ENCODE measurements at regions not wholly inside any gene's neighbourhood (a gene's known extent, or its start where the extent isn't known, plus 50 kb on each side); places are given as distances from the start of the nearest gene placed in this dataset.

DNA sequence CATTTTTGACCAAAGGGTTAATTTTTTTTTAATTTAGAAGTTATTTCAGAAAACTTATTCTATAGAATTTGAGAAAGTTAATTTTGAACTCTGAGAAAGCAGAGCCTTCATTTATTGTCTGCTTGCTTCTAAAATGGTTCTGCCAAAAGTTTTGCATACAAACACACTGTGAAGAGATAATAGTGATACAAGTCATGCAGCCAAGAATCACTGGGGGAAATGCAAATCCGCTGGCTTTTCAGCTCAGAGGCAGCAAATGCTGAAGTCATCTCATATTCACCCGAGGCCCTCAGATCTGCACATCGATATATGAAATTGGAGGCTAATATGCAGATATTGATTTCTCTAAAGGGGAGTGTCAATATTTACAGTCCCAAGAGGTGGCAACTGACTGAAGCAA lies 186.2 kb downstream of the KIT start:
- Histone ChIP-seq H2BK120ac (ENCODE audit: low read depth, low read length, poor library complexity, severe bottlenecking) (no peak overlapping the region), H3T11ph (ENCODE audit: low read length) (no peak overlapping the region), H2BK15ac (ENCODE audit: low read depth, low read length) (no peak overlapping the region), H3K79me1 (ENCODE audit: insufficient read depth, low read depth, low read length, poor library complexity, severe bottlenecking) (no peaks in the 10 kb centered on the region), H3K18ac (ENCODE audit: insufficient read length, low read depth, low read length) (no peak overlapping the region), H2BK5ac (ENCODE audit: insufficient read length, low read length) (no peak overlapping the region), H3K9ac (ENCODE audit: extremely low read depth, insufficient read length, low read length) (no peak overlapping the region), H3K56ac (ENCODE audit: insufficient read length, low read depth, low read length) (no peak overlapping the region), H4K8ac (replicated peaks; ENCODE audit: insufficient read length, low read depth, low read length) (no peak overlapping the region), H3K9me3 (ENCODE audit: control insufficient read depth, low read depth, low read length) (no peaks in the 10 kb centered on the region), H2BK20ac (ENCODE audit: low read depth, low read length, poor library complexity, severe bottlenecking) (no peak overlapping the region), H2AFZ (ENCODE audit: low read length) (no peak overlapping the region), H4K5ac (ENCODE audit: insufficient read length, low read depth, low read length) (no peak overlapping the region), H3K27ac (ENCODE audit: insufficient read length, low read depth, low read length) (no peak overlapping the region), H4K91ac (ENCODE audit: insufficient read length, low read depth, low read length) (no peak overlapping the region), H3K27me3 (ENCODE audit: insufficient read depth, low read length) (no peaks in the 10 kb centered on the region), H3K14ac (ENCODE audit: insufficient read depth, low read length) (no peak overlapping the region), H2AK5ac (ENCODE audit: insufficient read length, low read length) (no peak overlapping the region), H3K4me1 (ENCODE audit: insufficient read depth, low read length) (no peaks in the 10 kb centered on the region), H3K23me2 (ENCODE audit: insufficient read length, low read depth, low read length, poor library complexity, severe bottlenecking) (no peaks in the 10 kb centered on the region), H2BK12ac (ENCODE audit: insufficient read length, low read depth, low read length) (no peak overlapping the region), H3K4ac (ENCODE audit: low read depth, low read length) (no peak overlapping the region), H3K23ac (ENCODE audit: insufficient read length, low read depth, low read length) (no peak overlapping the region), H3K79me2 (ENCODE audit: insufficient read depth, low read length) (no peaks in the 10 kb centered on the region), H4K20me1 (ENCODE audit: control insufficient read depth, insufficient read depth, insufficient read length) (no peaks in the 10 kb centered on the region), H3K4me2 (ENCODE audit: insufficient read depth, insufficient read length, low read length) (no peak overlapping the region)
- no peak for TF ChIP-seq CTCF (conservative IDR thresholded peaks at IDR 0.05)
- no peaks in the 10 kb centered on the region for H3K27me3 Mint-ChIP-seq (ENCODE audit: low read depth)
- H3K4me3 Mint-ChIP-seq: no peak overlapping the region
- no peak for DNase-seq
- H3K9me3 Mint-ChIP-seq: no peaks in the 10 kb centered on the region
- no peaks in the 10 kb centered on the region for H3K4me1 Mint-ChIP-seq
- no CpG with 5 or more reads among the region's 3 CpGs for WGBS (ENCODE audit: extremely low coverage, insufficient read length, low lambda C conversion rate)
- H3K36me3 Mint-ChIP-seq (ENCODE audit: insufficient read depth in 1 of 3, low read depth in 3 of 3): no peaks in the 10 kb centered on the region
- no peak overlapping the region for H3K27ac Mint-ChIP-seq
